HCT116 (cell line): ENCODE measurements at regions not wholly inside any gene's neighbourhood (a gene's known extent, or its start where the extent isn't known, plus 50 kb on each side); places are given as distances from the start of the nearest gene placed in this dataset.

Experiments
- ATAC-seq: fragments of 200-7000 bp; cut with Tn5 transposase; 2 replicates; pipeline ENCODE4 v1.9.1; 2020; ENCODE audit warnings: mild to moderate bottlenecking, moderate library complexity
- BruUV-seq: library from RNA; stranded (reverse); fragments of 400-500 nt; replicated peaks from 2 replicates; lab custom pipeline; 2021; lab: Mats Ljungman, UMichigan
- CTCF ChIA-PET: fragments of 300-600 bp; sonication (Branson Sonifier 250); formaldehyde crosslinking; loops from one replicate; lab custom pipeline; 2021; ENCODE audit warnings: antibody characterized with exemption; lab: Charles Lee
- POLR2A ChIA-PET: fragments of 300-600, 350-600 bp; sonication (Branson Sonifier 250); formaldehyde crosslinking; loops from one replicate; lab custom pipeline; 2021; ENCODE audit warnings: antibody characterized with exemption; lab: Charles Lee
- RAD21 ChIA-PET, 2 experiments: fragments of 300-600 bp; sonication (Branson Sonifier 250); formaldehyde crosslinking; loops; one replicate each; lab custom pipeline; 2023; ENCODE audit warnings: low total read pairs in 2 of 2; ENCODE audit not compliant: uncharacterized antibody in 2 of 2, unreplicated experiment in 2 of 2, low non-redundant PET in 1 of 2; lab: Charles Lee
- DNase-seq: peaks from one replicate; pipeline ENCODE4 v3.0.0-alpha.2; 2010; ENCODE audit warnings: low read depth, low spot score
- H2AFZ ChIP-seq: fragments of 200-600 bp; shearing (Covaris generic), sonication (generic); 2 replicates; pipeline ENCODE4 v1.6.1; 2017; ENCODE audit warnings: low read depth, mixed run types, mixed read lengths, antibody characterized with exemption, low read length; ENCODE audit not compliant: poor library complexity, severe bottlenecking
- H3K27ac ChIP-seq: 2 replicates; pipeline ENCODE4 v1.5.1; 2012; ENCODE audit warnings: low read depth, low read length
- H3K27me3 ChIP-seq: fragments of 200-600 bp; sonication (generic); 2 replicates; pipeline ENCODE4 v1.6.1; 2016; ENCODE audit warnings: mixed run types, low read length, mixed read lengths; ENCODE audit not compliant: insufficient read depth
- H3K36me3 ChIP-seq, 2 experiments: fragments of 200-500 bp in 1 of 2; fragments of 200-600 bp in 1 of 2; sonication (Bioruptor generic) in 1 of 2; sonication (generic) in 1 of 2; 2 replicates each; pipeline versions ENCODE4 v1.5.1 to v1.6.1; 2014 to 2016; ENCODE audit warnings: low read length in 2 of 2, inconsistent platforms in 1 of 2, mixed read lengths in 1 of 2, mixed run types in 1 of 2; ENCODE audit not compliant: insufficient read depth in 2 of 2, control insufficient read depth in 1 of 2
- H3K4me1 ChIP-seq, 2 experiments: fragments of 200-600 bp in 1 of 2; sonication (generic) in 1 of 2; 2 replicates each; pipeline versions ENCODE4 v1.5.1 to v1.6.1; 2012 to 2017; ENCODE audit warnings: low read length in 2 of 2, inconsistent platforms in 1 of 2, mild to moderate bottlenecking in 1 of 2, mixed read lengths in 1 of 2, mixed run types in 1 of 2, moderate library complexity in 1 of 2; ENCODE audit not compliant: insufficient read depth in 2 of 2, control insufficient read depth in 1 of 2
- H3K4me2 ChIP-seq: fragments of 200-600 bp; sonication (generic); 2 replicates; pipeline ENCODE4 v1.6.1; 2017; ENCODE audit warnings: mixed run types, low read length, mixed read lengths
- H3K4me3 ChIP-seq, 2 experiments: fragments of 200-600 bp in 1 of 2; sonication (generic) in 1 of 2; replicated peaks in 1 of 2; 2 replicates each; pipeline ENCODE4 v1.5.1; 2011 to 2016; ENCODE audit warnings: low read length in 2 of 2, control low read depth in 1 of 2, low read depth in 1 of 2, mild to moderate bottlenecking in 1 of 2, mixed read lengths in 1 of 2, mixed run types in 1 of 2
- H3K79me2 ChIP-seq: fragments of 200-600 bp; sonication (generic); 2 replicates; pipeline ENCODE4 v1.6.1; 2017; ENCODE audit warnings: mild to moderate bottlenecking, mixed run types, low read length, moderate library complexity, mixed read lengths; ENCODE audit not compliant: insufficient read depth
- H3K9ac ChIP-seq: fragments of 200-600 bp; sonication (generic); 2 replicates; pipeline ENCODE4 v1.6.1; 2016; ENCODE audit warnings: low read length, mixed read lengths
- H3K9me2 ChIP-seq: fragments of 200-600 bp; sonication (generic), shearing (Covaris generic); 2 replicates; pipeline ENCODE4 v1.6.1; 2017; ENCODE audit warnings: mixed run types, mild to moderate bottlenecking, moderate library complexity; ENCODE audit not compliant: insufficient read depth
- H3K9me3 ChIP-seq, 2 experiments: fragments of 200-500 bp in 1 of 2; fragments of 200-600 bp in 1 of 2; sonication (Bioruptor generic) in 1 of 2; sonication (generic) in 1 of 2; 2 replicates each; pipeline ENCODE4 v1.6.1; 2014 to 2017; ENCODE audit warnings: low read length in 2 of 2, mixed read lengths in 2 of 2, inconsistent platforms in 1 of 2, low read depth in 1 of 2, mild to moderate bottlenecking in 1 of 2, mixed run types in 1 of 2, moderate library complexity in 1 of 2; ENCODE audit not compliant: control insufficient read depth in 1 of 2, insufficient read depth in 1 of 2
- H4K20me1 ChIP-seq: fragments of 200-600 bp; sonication (generic), shearing (Covaris generic); 2 replicates; pipeline ENCODE4 v1.6.1; 2017; ENCODE audit warnings: mixed run types, mild to moderate bottlenecking, moderate library complexity; ENCODE audit not compliant: insufficient read depth
- ATF3 ChIP-seq: IDR thresholded peaks from 2 replicates; pipeline ENCODE4 v1.6.1; 2012
- CBX3 ChIP-seq: IDR thresholded peaks from 2 replicates; pipeline ENCODE4 v1.6.1; 2012; ENCODE audit warnings: low read depth
- CTCF ChIP-seq, 3 experiments: fragments of 200-600 bp in 1 of 3; sonication (generic) in 1 of 3; IDR thresholded peaks in 2 of 3; conservative IDR thresholded peaks in 1 of 3; 2 replicates each; pipeline ENCODE4 v1.5.1; 2012 to 2017; ENCODE audit warnings: low read depth in 2 of 3, low read length in 2 of 3, antibody characterized with exemption in 1 of 3, borderline replicate concordance in 1 of 3, control low read depth in 1 of 3, mild to moderate bottlenecking in 1 of 3, mixed read lengths in 1 of 3, mixed run types in 1 of 3, moderate library complexity in 1 of 3; ENCODE audit not compliant: insufficient read depth in 1 of 3
- EZH2phosphoT487 ChIP-seq: fragments of 200-600 bp; IDR thresholded peaks from 2 replicates; pipeline ENCODE4 v1.6.1; 2018; ENCODE audit warnings: antibody characterized with exemption, borderline replicate concordance
- FOSL1 ChIP-seq: IDR thresholded peaks from 2 replicates; pipeline ENCODE4 v1.6.1; 2012; ENCODE audit warnings: low read depth
- JUND ChIP-seq: IDR thresholded peaks from 2 replicates; pipeline ENCODE4 v1.6.1; 2012
- MAX ChIP-seq: IDR thresholded peaks from 2 replicates; pipeline ENCODE4 v1.6.1; 2012
- POLR2A ChIP-seq: IDR thresholded peaks from 2 replicates; pipeline ENCODE4 v1.7.0; 2011; ENCODE audit warnings: borderline replicate concordance; ENCODE audit not compliant: insufficient read depth, insufficient read length; ENCODE audit errors: extremely low read depth
- POLR2AphosphoS5 ChIP-seq: IDR thresholded peaks from 2 replicates; pipeline ENCODE4 v1.6.1; 2011; ENCODE audit warnings: mild to moderate bottlenecking, low read depth, low read length, moderate library complexity
- RAD21 ChIP-seq: IDR thresholded peaks from 2 replicates; pipeline ENCODE4 v1.6.1; 2012; ENCODE audit warnings: low read depth, mild to moderate bottlenecking
- SIN3A ChIP-seq: IDR thresholded peaks from 2 replicates; pipeline ENCODE4 v1.6.1; 2012; ENCODE audit warnings: low read depth
- SRF ChIP-seq: IDR thresholded peaks from 2 replicates; pipeline ENCODE4 v1.6.1; 2012; ENCODE audit warnings: low read depth
- TCF7L2 ChIP-seq: IDR thresholded peaks from 2 replicates; pipeline ENCODE4 v1.7.0; 2011; ENCODE audit warnings: borderline replicate concordance, inconsistent platforms; ENCODE audit not compliant: insufficient read depth, insufficient read length; ENCODE audit errors: extremely low read depth
- ZBTB33 ChIP-seq: IDR thresholded peaks from 2 replicates; pipeline ENCODE4 v1.6.1; 2011; ENCODE audit warnings: mild to moderate bottlenecking, low read length, moderate library complexity; ENCODE audit not compliant: insufficient replicate concordance; ENCODE audit errors: extremely low read depth
- ZFX ChIP-seq: fragments of 450-650 bp; IDR thresholded peaks from 2 replicates; pipeline ENCODE4 v1.6.1; 2017
- ZNF274 ChIP-seq: fragments of 200-500 bp; sonication (Bioruptor generic); IDR thresholded peaks from 2 replicates; pipeline ENCODE4 v1.6.1; 2014; ENCODE audit warnings: mild to moderate bottlenecking, low read depth, low read length, inconsistent platforms
- intact Hi-C: fragments of 100-400 bp; cut with micrococcal nuclease; formaldehyde crosslinking; loops from 2 replicates; pipeline ENCODE4 v1.10.0; 2022

GRCh38 chrY:15440696-15441408 lies 916.5 kb downstream of the NLGN4Y start:
- ChIA-PET RAD21 (no interaction called here), POLR2A (no interaction called here), CTCF (no interaction called here)
- H3K9me2 ChIP-seq, result no peaks in the 10 kb centered on the region
- H4K20me1 ChIP-seq, result no peaks in the 10 kb centered on the region
- TF ChIP-seq SIN3A (no peak), CTCF (IDR thresholded peaks at IDR 0.05 in 2 of 3, conservative IDR thresholded peaks at IDR 0.05 in 1 of 3; ENCODE audit: borderline replicate concordance in 1 of 3, insufficient read depth in 1 of 3, low read depth in 2 of 3, low read length in 2 of 3) (no peak), ATF3 (no peak), FOSL1 (no peak), EZH2phosphoT487 (no peak), POLR2AphosphoS5 (no peak), SRF (no peak), ZNF274 (no peak), JUND (no peak), CBX3 (no peak), ZBTB33 (no peak), ZFX (no peak), MAX (no peak), RAD21 (no peak), TCF7L2 (no peak), POLR2A (no peak)
- BruUV-seq, result no TSS peak
- no peaks in the 10 kb centered on the region for H3K27me3 ChIP-seq
- H3K4me3 ChIP-seq, result no peak overlapping the region
- no peak for DNase-seq
- H3K4me2 ChIP-seq, result no peak overlapping the region
- H3K9ac ChIP-seq, result no peak overlapping the region
- no peaks in the 10 kb centered on the region for H3K36me3 ChIP-seq
- H3K4me1 ChIP-seq, result no peaks in the 10 kb centered on the region
- no peak overlapping the region for H3K27ac ChIP-seq
- no peaks in the 10 kb centered on the region for H3K79me2 ChIP-seq
- no peaks in the 10 kb centered on the region for H3K9me3 ChIP-seq
- ATAC-seq, result no peak
- H2AFZ ChIP-seq, result no peak overlapping the region
- intact Hi-C loops, result no loop called here
